Dermis microvascular lymphatic vessel endothelial cell (primary cell): ENCODE measurements at regions not wholly inside any gene's neighbourhood (a gene's known extent, or its start where the extent isn't known, plus 50 kb on each side); places are given as distances from the start of the nearest gene placed in this dataset.
"Not testable (repeated sequence)": the region's sequence is repeated elsewhere in the genome, so short reads cannot be mapped to it uniquely, and the experiment has no call there.

Experiments used
- DNase-seq, 2 donors: peaks; one replicate each; pipeline versions ENCODE4 v3.0.0 to v3.0.0-alpha.2; 2010; ENCODE audit warnings: low read depth in 2 of 2

DNA sequence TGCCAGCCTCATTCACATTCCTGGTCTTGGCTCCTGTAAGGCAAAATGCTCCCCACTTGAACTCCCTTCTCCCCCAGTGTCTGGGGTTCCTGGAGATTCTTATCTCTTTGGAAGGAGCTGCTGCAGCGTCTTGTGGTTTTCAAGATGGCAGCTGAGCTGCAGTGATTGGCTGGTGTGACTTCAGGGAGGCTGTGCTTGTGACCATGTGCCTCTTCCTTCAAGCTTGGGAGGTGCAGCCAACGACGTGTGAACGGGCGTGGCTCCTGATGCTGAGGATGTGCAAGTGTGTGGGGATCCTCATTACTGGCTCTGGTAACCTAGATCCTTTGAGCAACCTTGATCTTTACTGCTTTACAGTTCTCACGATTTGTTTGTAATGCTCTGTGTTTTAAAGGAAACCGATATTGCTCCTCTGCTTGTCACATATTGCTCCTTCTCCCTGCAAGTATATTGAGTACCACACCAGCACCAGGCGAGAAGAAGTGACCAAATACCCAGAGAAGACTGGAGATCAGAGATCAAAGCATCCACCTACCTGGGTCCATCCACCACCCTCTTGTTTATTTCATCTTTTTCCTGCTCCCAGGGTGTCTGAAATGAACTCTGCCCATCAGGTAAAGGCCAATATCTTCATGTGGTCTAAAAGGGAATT is 208.5 kb downstream of the FGF9 start:
- DNase-seq, result no peak

- DNase-seq, result no peak
Measured at GRCh38 chr13:21882766-21883165, 211.9 kb downstream of the FGF9 start.

- no peak for DNase-seq
Measured at GRCh38 chr13:21883713-21884112, 212.8 kb downstream of the FGF9 start.

DNA sequence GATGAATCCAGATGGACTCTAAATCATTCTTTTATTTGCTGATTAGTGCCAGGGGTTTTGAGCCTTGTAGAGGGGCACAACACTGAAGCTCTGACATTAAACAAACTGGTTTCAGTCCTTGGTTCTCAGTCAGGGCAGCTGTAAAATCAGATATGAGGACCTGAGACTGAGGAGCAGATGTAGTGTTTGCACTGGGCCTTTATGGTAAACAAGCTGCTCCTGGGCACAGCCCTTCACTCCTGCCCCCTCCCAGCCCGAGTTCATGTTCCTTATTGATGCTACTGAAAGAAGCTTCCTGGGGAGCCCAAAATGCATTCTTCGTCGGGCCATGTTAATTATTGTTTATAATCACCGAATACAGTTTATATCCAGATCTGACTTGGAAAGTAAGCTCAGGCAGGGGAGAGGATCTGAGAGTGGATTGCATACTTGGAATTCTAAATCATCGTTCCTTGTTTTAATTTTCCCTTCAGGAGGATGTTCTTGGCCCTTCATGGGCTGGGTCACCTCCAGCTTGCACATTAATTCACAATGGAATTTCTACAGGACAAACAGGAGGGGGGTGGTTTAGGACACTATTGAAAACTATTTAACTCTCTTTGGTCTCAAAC is 213.5 kb downstream of the FGF9 start:
- no peak for DNase-seq

GRCh38 chr13:21884965-21885567 is 214.2 kb downstream of the FGF9 start:
- no peak for DNase-seq

DNA sequence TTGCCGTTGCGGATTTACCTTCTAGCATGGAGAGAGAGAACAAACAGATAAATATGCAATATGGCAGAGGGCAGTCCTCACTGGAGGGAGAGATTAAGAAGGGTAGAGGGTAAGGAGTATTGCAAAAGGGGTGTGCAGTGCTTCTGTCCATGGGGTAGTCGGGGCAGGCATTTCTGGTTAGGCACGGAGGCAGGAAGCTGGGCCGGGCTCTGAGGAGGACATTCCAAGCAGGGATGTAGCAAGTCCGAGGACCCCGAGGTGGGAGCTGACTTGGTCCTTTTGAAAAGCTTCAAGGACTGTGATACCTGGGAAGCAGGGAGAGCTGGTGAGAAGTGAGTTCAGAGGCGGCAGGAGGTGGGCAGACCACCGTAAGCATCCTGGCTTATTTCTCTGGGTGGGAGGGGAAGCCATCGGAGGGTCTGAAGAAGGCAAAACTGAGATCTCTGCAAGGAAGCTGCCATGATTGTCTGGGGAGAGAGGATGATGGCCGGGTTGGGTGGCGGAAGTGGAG is 214.9 kb downstream of the FGF9 start:
- DNase-seq, result no peak

DNA sequence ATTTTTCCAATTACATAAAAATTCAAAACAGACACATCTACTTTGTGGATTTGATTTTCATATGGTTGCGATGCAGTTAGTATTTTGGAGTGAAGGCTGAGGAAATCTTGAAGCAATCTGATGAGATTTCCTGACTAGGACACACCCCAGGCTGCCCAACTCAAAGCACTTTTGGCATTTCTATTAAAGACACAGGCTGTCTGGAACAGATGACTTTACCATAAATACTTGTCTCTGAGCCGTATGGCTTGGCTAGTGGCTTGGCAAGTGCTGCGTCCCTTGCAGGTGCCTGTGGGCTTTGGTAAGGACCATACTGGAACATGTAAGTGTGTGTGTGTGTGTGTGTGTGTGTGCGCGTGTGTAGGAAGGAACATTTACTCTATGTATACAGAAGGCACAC is 218.8 kb downstream of the FGF9 start:
- DNase-seq, result no peak

GRCh38 chr13:21890220-21890619 is 219.3 kb downstream of the FGF9 start:
- not testable (repeated sequence) for DNase-seq

GRCh38 chr13:21894091-21894490 is 223.2 kb downstream of the FGF9 start:
- DNase-seq, result no peak

GRCh38 chr13:21894703-21895699 is 224.1 kb downstream of the FGF9 start:
- no peak for DNase-seq

- DNase-seq, result no peak
Measured at GRCh38 chr13:21895779-21896178, 224.9 kb downstream of the FGF9 start.

GRCh38 chr13:21897161-21897560 is 226.3 kb downstream of the FGF9 start:
- DNase-seq, result no peak

DNA sequence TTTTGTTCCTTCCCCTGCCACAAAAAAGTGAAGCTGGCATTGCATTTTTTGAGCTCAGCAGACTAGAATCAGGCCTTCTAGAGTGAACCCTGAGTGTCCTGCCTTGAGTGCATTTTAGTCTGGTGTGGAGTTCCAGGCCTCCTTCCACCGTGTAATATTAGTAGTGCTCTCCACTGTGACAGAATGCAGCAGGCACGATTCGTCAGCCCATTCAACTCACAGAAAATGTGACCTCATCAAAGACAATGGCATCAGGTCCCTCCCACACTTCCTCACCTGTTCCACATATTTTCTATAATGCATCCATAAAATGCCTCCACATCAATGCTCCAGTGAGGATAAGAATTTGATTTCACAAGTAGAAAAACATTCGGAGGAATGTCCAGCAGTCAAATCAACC is 227.6 kb downstream of the FGF9 start:
- DNase-seq, result no peak

DNA sequence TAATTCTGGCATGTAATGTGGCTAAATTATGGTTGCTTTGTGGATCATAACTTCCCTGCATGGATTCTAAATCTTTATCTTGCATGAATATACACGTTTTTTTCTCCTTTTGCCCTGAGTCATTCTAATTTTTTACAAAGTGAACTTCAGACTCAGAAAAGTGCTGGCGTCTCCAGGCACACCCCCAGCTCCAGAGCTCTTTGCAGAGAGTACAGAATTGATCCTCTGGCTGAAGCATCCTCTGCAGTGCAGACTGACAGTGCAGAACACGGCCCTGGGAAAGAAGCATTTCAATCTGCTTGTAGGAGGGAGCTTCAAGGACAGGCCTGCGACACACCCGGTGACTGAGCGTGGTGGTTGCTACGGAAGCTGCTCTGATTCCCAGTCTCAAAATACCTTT is 228.1 kb downstream of the FGF9 start:
- no peak for DNase-seq

- no peak for DNase-seq
Measured at GRCh38 chr13:21901336-21901735, 230.5 kb downstream of the FGF9 start.

- no peak for DNase-seq
Measured at GRCh38 chr13:21901811-21902708, 231.2 kb downstream of the FGF9 start.

GRCh38 chr13:21902709-21903098 is 231.8 kb downstream of the FGF9 start:
- no peak for DNase-seq

GRCh38 chr13:21905486-21905885 is 234.6 kb downstream of the FGF9 start:
- no peak for DNase-seq

DNA sequence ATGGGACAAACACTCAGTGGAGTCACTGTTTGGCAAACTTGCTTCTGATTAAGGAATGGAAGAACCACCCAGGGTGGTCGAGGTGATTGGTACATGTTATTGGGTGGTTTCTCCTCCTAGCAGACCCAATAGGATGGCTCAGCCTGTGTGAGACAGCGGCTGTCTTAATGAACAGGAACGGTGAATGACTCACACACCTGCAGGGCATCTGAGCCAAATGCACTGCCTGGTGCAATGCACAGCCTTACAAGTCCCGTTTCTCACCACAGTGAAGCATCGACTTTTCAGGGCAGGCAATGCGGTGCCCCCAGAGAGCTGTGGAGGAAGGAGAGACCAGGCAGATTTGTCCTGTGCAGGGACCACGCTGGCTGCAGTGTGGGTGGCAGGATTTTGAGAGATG is 238.5 kb downstream of the FGF9 start:
- DNase-seq, result no peak

DNA sequence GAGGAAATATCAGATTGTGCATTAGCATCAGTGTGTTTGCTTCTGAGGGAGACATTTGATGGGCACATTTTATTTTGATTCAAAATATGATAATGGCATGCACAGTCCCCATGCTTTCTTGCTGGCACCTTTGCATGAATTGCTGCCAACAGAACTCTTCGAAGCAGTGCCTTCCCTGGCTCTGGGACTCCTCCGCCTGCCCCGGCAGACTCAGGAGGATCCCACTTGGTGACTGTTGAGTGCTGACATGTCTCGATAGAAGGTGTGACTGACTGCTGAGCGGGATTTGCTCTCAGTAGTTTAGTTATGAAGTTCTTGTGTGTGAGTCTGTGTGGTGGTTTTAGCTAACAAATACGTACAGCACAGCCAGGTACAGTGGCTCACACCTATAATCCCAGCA is 239.7 kb downstream of the FGF9 start:
- DNase-seq, result no peak
